HEK293 (cell line): ENCODE measurements at regions not wholly inside any gene's neighbourhood (a gene's known extent, or its start where the extent isn't known, plus 50 kb on each side); places are given as distances from the start of the nearest gene placed in this dataset.

Experiments
- CTCF ChIA-PET: fragments of 350-600 bp; formaldehyde crosslinking; extraction: SDS; loops from one replicate; lab custom pipeline; 2021; ENCODE audit warnings: antibody characterized with exemption; lab: Yijun Ruan, JAX
- POLR2A ChIA-PET: fragments of 300-600 bp; formaldehyde crosslinking; extraction: SDS; loops from one replicate; lab custom pipeline; 2020; ENCODE audit warnings: antibody characterized with exemption, inconsistent platforms; lab: Yijun Ruan, JAX
- H3K27ac ChIP-seq: fragments of 200-500 bp; sonication (Bioruptor generic); 2 replicates; pipeline ENCODE4 v1.5.1; 2014; ENCODE audit warnings: low read depth, low read length, control low read depth, inconsistent platforms; ENCODE audit errors: extremely low read depth
- H3K36me3 ChIP-seq, 2 experiments: fragments of 200-500 bp in 1 of 2; sonication (Bioruptor generic) in 1 of 2; 1 replicate in 1 of 2; 2 replicates in 1 of 2; pipeline ENCODE4 v1.5.1; 2014 to 2017; ENCODE audit warnings: inconsistent platforms in 2 of 2, low read length in 2 of 2; ENCODE audit not compliant: control insufficient read depth in 2 of 2, insufficient read depth in 1 of 2
- H3K4me1 ChIP-seq: fragments of 200-500 bp; sonication (Bioruptor generic); 2 replicates; pipeline ENCODE4 v1.5.1; 2014; ENCODE audit warnings: mild to moderate bottlenecking, low read length, inconsistent platforms; ENCODE audit not compliant: control insufficient read depth, insufficient read depth
- H3K4me3 ChIP-seq: 2 replicates; pipeline ENCODE4 v1.5.1; 2011; ENCODE audit warnings: low read depth, mild to moderate bottlenecking, control low read depth, low read length, moderate library complexity
- H3K9me3 ChIP-seq: fragments of 200-500 bp; sonication (Bioruptor generic); 2 replicates; pipeline ENCODE4 v1.5.1; 2014; ENCODE audit warnings: low read depth, low read length, inconsistent platforms; ENCODE audit not compliant: control insufficient read depth, insufficient read depth
- GLI2 ChIP-seq: fragments of 450-650 bp; formaldehyde crosslinking; IDR thresholded peaks from 2 replicates; pipeline ENCODE4; 2017; ENCODE audit warnings: missing biosample characterization, missing genetic modification characterization, low read depth, borderline replicate concordance
- GLI4 ChIP-seq: fragments of 450-650 bp; formaldehyde crosslinking; IDR thresholded peaks from 2 replicates; pipeline ENCODE4 v1.5.1; 2016; ENCODE audit warnings: missing biosample characterization, missing genetic modification characterization
- IKZF3 ChIP-seq: fragments of 450-650 bp; IDR thresholded peaks from 2 replicates; pipeline ENCODE4 v1.5.0; 2018; ENCODE audit warnings: missing biosample characterization, mild to moderate bottlenecking, missing genetic modification characterization, moderate library complexity
- MZF1 ChIP-seq: fragments of 450-650 bp; formaldehyde crosslinking; IDR thresholded peaks from 2 replicates; pipeline ENCODE4 v1.5.1; 2017; ENCODE audit warnings: missing biosample characterization, missing genetic modification characterization, borderline replicate concordance
- SALL2 ChIP-seq: fragments of 450-650 bp; formaldehyde crosslinking; IDR thresholded peaks from 2 replicates; pipeline ENCODE4 v1.5.0; 2017; ENCODE audit warnings: missing biosample characterization, mild to moderate bottlenecking, missing genetic modification characterization, borderline replicate concordance
- YY1 ChIP-seq: fragments of 450-650 bp; formaldehyde crosslinking; IDR thresholded peaks from 2 replicates; pipeline ENCODE4 v1.5.1; 2018; ENCODE audit warnings: missing biosample characterization, missing genetic modification characterization
- ZFP3 ChIP-seq: fragments of 450-650 bp; formaldehyde crosslinking; IDR thresholded peaks from 2 replicates; pipeline ENCODE4 v1.5.1; 2016; ENCODE audit warnings: low read depth, missing biosample characterization, missing genetic modification characterization
- ZFP69B ChIP-seq: fragments of 450-650 bp; formaldehyde crosslinking; IDR thresholded peaks from 2 replicates; pipeline ENCODE4 v1.5.1; 2016; ENCODE audit warnings: missing biosample characterization, missing genetic modification characterization
- ZNF239 ChIP-seq: fragments of 450-650 bp; formaldehyde crosslinking; IDR thresholded peaks from 2 replicates; pipeline ENCODE4 v1.5.1; 2016; ENCODE audit warnings: missing biosample characterization, missing genetic modification characterization
- ZNF311 ChIP-seq: fragments of 450-650 bp; formaldehyde crosslinking; IDR thresholded peaks from 2 replicates; pipeline ENCODE4 v1.5.1; 2017; ENCODE audit warnings: missing biosample characterization, missing genetic modification characterization, borderline replicate concordance
- ZNF324 ChIP-seq: fragments of 450-650 bp; formaldehyde crosslinking; IDR thresholded peaks from 2 replicates; pipeline ENCODE4 v1.5.1; 2016; ENCODE audit warnings: missing biosample characterization, missing genetic modification characterization
- ZNF366 ChIP-seq: fragments of 450-650 bp; formaldehyde crosslinking; conservative IDR thresholded peaks from 2 replicates; pipeline ENCODE4 v1.5.1; 2016; ENCODE audit warnings: missing biosample characterization, missing genetic modification characterization
- ZNF501 ChIP-seq: fragments of 450-650 bp; formaldehyde crosslinking; IDR thresholded peaks from 2 replicates; pipeline ENCODE4 v1.5.1; 2016; ENCODE audit warnings: missing biosample characterization, missing genetic modification characterization
- ZNF600 ChIP-seq: fragments of 450-650 bp; formaldehyde crosslinking; IDR thresholded peaks from 2 replicates; pipeline ENCODE4 v1.5.1; 2016; ENCODE audit warnings: missing biosample characterization, missing genetic modification characterization
- ZNF629 ChIP-seq: fragments of 450-650 bp; formaldehyde crosslinking; IDR thresholded peaks from 2 replicates; pipeline ENCODE4 v1.5.1; 2017; ENCODE audit warnings: missing biosample characterization, missing genetic modification characterization
- ZNF645 ChIP-seq: fragments of 450-650 bp; formaldehyde crosslinking; IDR thresholded peaks from 2 replicates; pipeline ENCODE4; 2016; ENCODE audit warnings: missing biosample characterization, missing genetic modification characterization
- ZNF654 ChIP-seq: fragments of 450-650 bp; formaldehyde crosslinking; IDR thresholded peaks from 2 replicates; pipeline ENCODE4 v1.5.1; 2016; ENCODE audit warnings: low read depth, missing biosample characterization, missing genetic modification characterization
- ZNF704 ChIP-seq: fragments of 450-650 bp; formaldehyde crosslinking; IDR thresholded peaks from 2 replicates; pipeline ENCODE4 v1.5.1; 2016; ENCODE audit warnings: missing biosample characterization, missing genetic modification characterization
- TF ChIP-seq, protein P1 (sequence below): fragments of 450-650 bp; formaldehyde crosslinking; IDR thresholded peaks from 2 replicates; pipeline ENCODE4 v1.5.1; 2016; ENCODE audit warnings: missing biosample characterization, missing genetic modification characterization
- TF ChIP-seq, protein P2 (sequence below): IDR thresholded peaks from 2 replicates; pipeline ENCODE4 v1.6.1; 2011; ENCODE audit warnings: mild to moderate bottlenecking, low read depth, low read length, borderline replicate concordance
- TF ChIP-seq, protein P3 (sequence below): fragments of 450-650 bp; formaldehyde crosslinking; IDR thresholded peaks from 2 replicates; pipeline ENCODE4 v1.5.1; 2016; ENCODE audit warnings: missing biosample characterization, missing genetic modification characterization

DNA sequence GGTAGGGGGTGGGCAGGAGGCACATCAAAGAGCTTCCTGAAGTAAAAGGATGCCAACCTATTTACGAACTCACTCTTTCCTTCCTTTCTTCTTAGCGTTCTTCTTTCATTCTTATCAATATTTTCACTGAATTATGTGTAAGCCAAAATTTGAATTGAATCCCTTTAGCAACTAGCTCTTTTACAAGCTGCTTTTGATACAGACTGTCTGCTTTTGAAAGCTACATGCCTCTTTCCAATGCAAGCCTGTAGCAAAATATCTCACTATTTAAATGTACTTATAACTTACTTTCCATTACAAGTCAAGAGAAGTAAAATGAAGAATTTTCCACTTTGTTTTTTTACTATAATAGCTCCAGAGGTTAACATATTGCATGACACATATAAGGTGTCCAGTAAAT lies 186.6 kb downstream of the NXPE2 start:
- no peak overlapping the region for H3K4me3 ChIP-seq
- H3K4me1 ChIP-seq = no peaks in the 10 kb centered on the region
- no peaks in the 10 kb centered on the region for H3K36me3 ChIP-seq
- ChIA-PET CTCF (no interaction called here), POLR2A (no interaction called here)
- H3K9me3 ChIP-seq = no peaks in the 10 kb centered on the region
- no peak for TF ChIP-seq ZNF501 (tag by site-specific recombination)
- no peak for TF ChIP-seq YY1 (tag by site-specific recombination)
- no peak for TF ChIP-seq ZNF239 (tag by site-specific recombination)
- no peak for TF ChIP-seq ZNF324 (tag by site-specific recombination)
- TF ChIP-seq ZFP3 (tag by site-specific recombination) = no peak
- TF ChIP-seq, protein P1, sequence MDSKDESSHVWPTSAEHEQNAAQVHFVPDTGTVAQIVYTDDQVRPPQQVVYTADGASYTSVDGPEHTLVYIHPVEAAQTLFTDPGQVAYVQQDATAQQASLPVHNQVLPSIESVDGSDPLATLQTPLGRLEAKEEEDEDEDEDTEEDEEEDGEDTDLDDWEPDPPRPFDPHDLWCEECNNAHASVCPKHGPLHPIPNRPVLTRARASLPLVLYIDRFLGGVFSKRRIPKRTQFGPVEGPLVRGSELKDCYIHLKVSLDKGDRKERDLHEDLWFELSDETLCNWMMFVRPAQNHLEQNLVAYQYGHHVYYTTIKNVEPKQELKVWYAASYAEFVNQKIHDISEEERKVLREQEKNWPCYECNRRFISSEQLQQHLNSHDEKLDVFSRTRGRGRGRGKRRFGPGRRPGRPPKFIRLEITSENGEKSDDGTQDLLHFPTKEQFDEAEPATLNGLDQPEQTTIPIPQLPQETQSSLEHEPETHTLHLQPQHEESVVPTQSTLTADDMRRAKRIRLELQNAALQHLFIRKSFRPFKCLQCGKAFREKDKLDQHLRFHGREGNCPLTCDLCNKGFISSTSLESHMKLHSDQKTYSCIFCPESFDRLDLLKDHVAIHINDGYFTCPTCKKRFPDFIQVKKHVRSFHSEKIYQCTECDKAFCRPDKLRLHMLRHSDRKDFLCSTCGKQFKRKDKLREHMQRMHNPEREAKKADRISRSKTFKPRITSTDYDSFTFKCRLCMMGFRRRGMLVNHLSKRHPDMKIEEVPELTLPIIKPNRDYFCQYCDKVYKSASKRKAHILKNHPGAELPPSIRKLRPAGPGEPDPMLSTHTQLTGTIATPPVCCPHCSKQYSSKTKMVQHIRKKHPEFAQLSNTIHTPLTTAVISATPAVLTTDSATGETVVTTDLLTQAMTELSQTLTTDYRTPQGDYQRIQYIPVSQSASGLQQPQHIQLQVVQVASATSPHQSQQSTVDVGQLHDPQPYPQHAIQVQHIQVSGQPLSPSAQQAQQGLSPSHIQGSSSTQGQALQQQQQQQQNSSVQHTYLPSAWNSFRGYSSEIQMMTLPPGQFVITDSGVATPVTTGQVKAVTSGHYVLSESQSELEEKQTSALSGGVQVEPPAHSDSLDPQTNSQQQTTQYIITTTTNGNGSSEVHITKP (tag by site-specific recombination) = no peak
- TF ChIP-seq ZNF704 = no peak
- TF ChIP-seq ZNF654 = no peak
- no peak for TF ChIP-seq GLI2
- TF ChIP-seq ZNF311 (tag by site-specific recombination) = no peak
- no peak for TF ChIP-seq IKZF3 (tag by site-specific recombination)
- TF ChIP-seq, protein P2, sequence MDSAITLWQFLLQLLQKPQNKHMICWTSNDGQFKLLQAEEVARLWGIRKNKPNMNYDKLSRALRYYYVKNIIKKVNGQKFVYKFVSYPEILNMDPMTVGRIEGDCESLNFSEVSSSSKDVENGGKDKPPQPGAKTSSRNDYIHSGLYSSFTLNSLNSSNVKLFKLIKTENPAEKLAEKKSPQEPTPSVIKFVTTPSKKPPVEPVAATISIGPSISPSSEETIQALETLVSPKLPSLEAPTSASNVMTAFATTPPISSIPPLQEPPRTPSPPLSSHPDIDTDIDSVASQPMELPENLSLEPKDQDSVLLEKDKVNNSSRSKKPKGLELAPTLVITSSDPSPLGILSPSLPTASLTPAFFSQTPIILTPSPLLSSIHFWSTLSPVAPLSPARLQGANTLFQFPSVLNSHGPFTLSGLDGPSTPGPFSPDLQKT = no peak
- TF ChIP-seq ZNF629 (tag by site-specific recombination) = no peak
- no peak for TF ChIP-seq ZNF645
- TF ChIP-seq MZF1 (tag by site-specific recombination) = no peak
- no peak overlapping the region for H3K27ac ChIP-seq

DNA sequence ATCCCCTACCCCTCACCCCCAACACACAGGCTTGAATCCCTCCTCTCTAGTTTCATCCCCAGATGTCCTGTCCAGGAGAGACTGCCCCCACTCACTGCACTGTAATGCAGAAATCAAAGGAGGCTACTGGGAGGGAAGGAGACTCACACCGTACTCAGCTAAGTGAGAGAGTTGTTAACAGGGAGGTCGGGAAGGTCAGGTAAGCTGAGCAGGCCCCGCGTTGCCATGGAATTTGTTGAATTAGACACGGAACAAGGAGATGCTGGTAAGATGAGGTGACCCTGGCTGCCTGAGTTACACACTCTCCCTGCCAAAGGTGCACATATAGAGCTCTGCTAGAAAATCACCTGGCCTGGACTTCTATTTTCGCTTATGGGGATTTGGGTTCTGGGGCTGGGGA lies 197.9 kb downstream of the NXPE2 start:
- no peaks in the 10 kb centered on the region for H3K9me3 ChIP-seq
- no peaks in the 10 kb centered on the region for H3K4me1 ChIP-seq
- no peaks in the 10 kb centered on the region for H3K36me3 ChIP-seq
- POLR2A ChIA-PET = no interaction called here
- H3K4me3 ChIP-seq = no peak overlapping the region
- no peak for TF ChIP-seq ZFP69B (tag by site-specific recombination)
- TF ChIP-seq, protein P3, sequence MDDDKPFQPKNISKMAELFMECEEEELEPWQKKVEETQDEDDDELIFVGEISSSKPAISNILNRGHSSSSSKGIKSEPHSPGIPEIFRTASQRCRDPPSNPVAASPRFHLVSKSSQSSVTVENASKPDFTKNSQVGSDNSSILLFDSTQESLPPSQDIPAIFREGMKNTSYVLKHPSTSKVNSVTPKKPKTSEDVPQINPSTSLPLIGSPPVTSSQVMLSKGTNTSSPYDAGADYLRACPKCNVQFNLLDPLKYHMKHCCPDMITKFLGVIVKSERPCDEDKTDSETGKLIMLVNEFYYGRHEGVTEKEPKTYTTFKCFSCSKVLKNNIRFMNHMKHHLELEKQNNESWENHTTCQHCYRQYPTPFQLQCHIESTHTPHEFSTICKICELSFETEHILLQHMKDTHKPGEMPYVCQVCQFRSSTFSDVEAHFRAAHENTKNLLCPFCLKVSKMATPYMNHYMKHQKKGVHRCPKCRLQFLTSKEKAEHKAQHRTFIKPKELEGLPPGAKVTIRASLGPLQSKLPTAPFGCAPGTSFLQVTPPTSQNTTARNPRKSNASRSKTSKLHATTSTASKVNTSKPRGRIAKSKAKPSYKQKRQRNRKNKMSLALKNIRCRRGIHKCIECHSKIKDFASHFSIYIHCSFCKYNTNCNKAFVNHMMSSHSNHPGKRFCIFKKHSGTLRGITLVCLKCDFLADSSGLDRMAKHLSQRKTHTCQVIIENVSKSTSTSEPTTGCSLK = no peak
- no peak for TF ChIP-seq ZNF366 (tag by site-specific recombination)
- no peak for TF ChIP-seq GLI4 (tag by site-specific recombination)
- no peak for TF ChIP-seq ZNF600
- no peak for TF ChIP-seq SALL2 (tag by site-specific recombination)
- H3K27ac ChIP-seq = no peak overlapping the region
- CTCF ChIA-PET = interaction anchor here (0.9 kb wide), 1 partner anchor 16 kb away, joined by 5 read pairs; no protein-coding TSS in a partner anchor
